ENCODE measurements at regions not wholly inside any gene's neighbourhood (a gene's known extent, or its start where the extent isn't known, plus 50 kb on each side); places are given as distances from the start of the nearest gene placed in this dataset.

DNA sequence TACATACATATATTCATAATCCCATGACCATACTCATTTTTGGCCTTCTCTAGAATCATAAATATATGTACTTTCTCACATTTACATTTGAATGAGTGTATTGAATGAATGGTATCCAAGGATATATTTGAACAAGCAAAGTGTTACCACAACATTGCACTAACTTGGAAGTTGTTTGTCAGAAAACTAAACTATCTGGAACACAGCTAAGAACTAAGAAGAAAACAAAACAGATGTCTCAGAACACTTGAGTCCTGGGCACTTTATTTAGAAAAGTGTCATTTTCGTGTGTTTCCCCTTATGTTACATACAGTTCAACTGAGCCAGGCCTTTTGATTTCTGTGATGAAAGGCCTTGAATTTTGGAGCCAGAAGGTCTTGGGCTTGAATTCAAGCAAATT, 466.7 kb upstream of the FAT1 start (continued):
- TF ChIP-seq, protein P1, sequence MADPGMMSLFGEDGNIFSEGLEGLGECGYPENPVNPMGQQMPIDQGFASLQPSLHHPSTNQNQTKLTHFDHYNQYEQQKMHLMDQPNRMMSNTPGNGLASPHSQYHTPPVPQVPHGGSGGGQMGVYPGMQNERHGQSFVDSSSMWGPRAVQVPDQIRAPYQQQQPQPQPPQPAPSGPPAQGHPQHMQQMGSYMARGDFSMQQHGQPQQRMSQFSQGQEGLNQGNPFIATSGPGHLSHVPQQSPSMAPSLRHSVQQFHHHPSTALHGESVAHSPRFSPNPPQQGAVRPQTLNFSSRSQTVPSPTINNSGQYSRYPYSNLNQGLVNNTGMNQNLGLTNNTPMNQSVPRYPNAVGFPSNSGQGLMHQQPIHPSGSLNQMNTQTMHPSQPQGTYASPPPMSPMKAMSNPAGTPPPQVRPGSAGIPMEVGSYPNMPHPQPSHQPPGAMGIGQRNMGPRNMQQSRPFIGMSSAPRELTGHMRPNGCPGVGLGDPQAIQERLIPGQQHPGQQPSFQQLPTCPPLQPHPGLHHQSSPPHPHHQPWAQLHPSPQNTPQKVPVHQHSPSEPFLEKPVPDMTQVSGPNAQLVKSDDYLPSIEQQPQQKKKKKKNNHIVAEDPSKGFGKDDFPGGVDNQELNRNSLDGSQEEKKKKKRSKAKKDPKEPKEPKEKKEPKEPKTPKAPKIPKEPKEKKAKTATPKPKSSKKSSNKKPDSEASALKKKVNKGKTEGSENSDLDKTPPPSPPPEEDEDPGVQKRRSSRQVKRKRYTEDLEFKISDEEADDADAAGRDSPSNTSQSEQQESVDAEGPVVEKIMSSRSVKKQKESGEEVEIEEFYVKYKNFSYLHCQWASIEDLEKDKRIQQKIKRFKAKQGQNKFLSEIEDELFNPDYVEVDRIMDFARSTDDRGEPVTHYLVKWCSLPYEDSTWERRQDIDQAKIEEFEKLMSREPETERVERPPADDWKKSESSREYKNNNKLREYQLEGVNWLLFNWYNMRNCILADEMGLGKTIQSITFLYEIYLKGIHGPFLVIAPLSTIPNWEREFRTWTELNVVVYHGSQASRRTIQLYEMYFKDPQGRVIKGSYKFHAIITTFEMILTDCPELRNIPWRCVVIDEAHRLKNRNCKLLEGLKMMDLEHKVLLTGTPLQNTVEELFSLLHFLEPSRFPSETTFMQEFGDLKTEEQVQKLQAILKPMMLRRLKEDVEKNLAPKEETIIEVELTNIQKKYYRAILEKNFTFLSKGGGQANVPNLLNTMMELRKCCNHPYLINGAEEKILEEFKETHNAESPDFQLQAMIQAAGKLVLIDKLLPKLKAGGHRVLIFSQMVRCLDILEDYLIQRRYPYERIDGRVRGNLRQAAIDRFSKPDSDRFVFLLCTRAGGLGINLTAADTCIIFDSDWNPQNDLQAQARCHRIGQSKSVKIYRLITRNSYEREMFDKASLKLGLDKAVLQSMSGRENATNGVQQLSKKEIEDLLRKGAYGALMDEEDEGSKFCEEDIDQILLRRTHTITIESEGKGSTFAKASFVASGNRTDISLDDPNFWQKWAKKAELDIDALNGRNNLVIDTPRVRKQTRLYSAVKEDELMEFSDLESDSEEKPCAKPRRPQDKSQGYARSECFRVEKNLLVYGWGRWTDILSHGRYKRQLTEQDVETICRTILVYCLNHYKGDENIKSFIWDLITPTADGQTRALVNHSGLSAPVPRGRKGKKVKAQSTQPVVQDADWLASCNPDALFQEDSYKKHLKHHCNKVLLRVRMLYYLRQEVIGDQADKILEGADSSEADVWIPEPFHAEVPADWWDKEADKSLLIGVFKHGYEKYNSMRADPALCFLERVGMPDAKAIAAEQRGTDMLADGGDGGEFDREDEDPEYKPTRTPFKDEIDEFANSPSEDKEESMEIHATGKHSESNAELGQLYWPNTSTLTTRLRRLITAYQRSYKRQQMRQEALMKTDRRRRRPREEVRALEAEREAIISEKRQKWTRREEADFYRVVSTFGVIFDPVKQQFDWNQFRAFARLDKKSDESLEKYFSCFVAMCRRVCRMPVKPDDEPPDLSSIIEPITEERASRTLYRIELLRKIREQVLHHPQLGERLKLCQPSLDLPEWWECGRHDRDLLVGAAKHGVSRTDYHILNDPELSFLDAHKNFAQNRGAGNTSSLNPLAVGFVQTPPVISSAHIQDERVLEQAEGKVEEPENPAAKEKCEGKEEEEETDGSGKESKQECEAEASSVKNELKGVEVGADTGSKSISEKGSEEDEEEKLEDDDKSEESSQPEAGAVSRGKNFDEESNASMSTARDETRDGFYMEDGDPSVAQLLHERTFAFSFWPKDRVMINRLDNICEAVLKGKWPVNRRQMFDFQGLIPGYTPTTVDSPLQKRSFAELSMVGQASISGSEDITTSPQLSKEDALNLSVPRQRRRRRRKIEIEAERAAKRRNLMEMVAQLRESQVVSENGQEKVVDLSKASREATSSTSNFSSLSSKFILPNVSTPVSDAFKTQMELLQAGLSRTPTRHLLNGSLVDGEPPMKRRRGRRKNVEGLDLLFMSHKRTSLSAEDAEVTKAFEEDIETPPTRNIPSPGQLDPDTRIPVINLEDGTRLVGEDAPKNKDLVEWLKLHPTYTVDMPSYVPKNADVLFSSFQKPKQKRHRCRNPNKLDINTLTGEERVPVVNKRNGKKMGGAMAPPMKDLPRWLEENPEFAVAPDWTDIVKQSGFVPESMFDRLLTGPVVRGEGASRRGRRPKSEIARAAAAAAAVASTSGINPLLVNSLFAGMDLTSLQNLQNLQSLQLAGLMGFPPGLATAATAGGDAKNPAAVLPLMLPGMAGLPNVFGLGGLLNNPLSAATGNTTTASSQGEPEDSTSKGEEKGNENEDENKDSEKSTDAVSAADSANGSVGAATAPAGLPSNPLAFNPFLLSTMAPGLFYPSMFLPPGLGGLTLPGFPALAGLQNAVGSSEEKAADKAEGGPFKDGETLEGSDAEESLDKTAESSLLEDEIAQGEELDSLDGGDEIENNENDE (IDR thresholded peaks at IDR 0.05; ENCODE audit: insufficient replicate concordance, low read length), result no peak
- TF ChIP-seq POLR2AphosphoS5 (IDR thresholded peaks at IDR 0.05; ENCODE audit: low read depth, low read length) (no peak), GABPA (IDR thresholded peaks at IDR 0.05; ENCODE audit: borderline replicate concordance, insufficient read depth, low read length) (no peak), CBX8 (IDR thresholded peaks at IDR 0.05; ENCODE audit: borderline replicate concordance, low read depth, low read length) (no peak), SIX5 (IDR thresholded peaks at IDR 0.05; ENCODE audit: low read depth, low read length) (no peak), POLR2A (IDR thresholded peaks at IDR 0.05; ENCODE audit: control extremely low read depth in 1 of 2, low read depth in 2 of 2, low read length in 2 of 2) (no peak), NANOG (IDR thresholded peaks at IDR 0.05; ENCODE audit: insufficient read depth, low read depth, low read length, poor library complexity, severe bottlenecking) (no peak), TEAD4 (IDR thresholded peaks at IDR 0.05; ENCODE audit: low read depth, low read length) (no peak), TBP (IDR thresholded peaks at IDR 0.05; ENCODE audit: low read depth, low read length) (no peak), KDM4A (IDR thresholded peaks at IDR 0.05; ENCODE audit: low read depth, low read length, severe bottlenecking) (no peak), BCL11A (IDR thresholded peaks at IDR 0.05; ENCODE audit: low read depth in 2 of 2, low read length in 2 of 2) (no peak), KDM5A (IDR thresholded peaks at IDR 0.05; ENCODE audit: low read length) (no peak)
- TF ChIP-seq, protein P2, sequence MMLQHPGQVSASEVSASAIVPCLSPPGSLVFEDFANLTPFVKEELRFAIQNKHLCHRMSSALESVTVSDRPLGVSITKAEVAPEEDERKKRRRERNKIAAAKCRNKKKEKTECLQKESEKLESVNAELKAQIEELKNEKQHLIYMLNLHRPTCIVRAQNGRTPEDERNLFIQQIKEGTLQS (IDR thresholded peaks at IDR 0.05; ENCODE audit: insufficient read depth, low read depth, low read length), result no peak

Measured in H1 (cell line).